ENCODE measurements at regions not wholly inside any gene's neighbourhood (a gene's known extent, or its start where the extent isn't known, plus 50 kb on each side); places are given as distances from the start of the nearest gene placed in this dataset.

DNA sequence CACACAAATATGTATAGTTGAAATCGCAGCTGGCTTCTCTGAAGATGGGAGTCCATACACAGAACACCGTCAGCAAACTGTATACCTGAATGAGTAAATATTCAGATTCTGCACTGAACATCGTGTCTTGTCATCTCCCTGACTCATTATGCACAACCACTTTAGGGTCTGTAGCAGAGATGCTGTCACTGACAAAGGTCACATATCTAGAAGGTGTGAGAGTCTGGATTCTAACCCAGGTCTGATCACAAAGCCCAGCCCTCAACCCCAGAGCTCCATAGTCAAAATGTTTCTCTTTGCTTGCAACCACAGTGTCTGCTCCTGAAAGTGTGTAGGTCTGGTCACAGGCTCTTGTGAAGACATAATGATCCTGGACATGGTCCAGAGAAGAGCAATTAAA is 78.3 kb upstream of the PAX8 start:
- TF ChIP-seq CTCF (IDR thresholded peaks at IDR 0.05) (no peak), POLR2A (IDR thresholded peaks at IDR 0.05) (no peak)

Data from vagina (tissue), 2 donors.